ENCODE measurements at regions not wholly inside any gene's neighbourhood (a gene's known extent, or its start where the extent isn't known, plus 50 kb on each side); places are given as distances from the start of the nearest gene placed in this dataset.

DNA sequence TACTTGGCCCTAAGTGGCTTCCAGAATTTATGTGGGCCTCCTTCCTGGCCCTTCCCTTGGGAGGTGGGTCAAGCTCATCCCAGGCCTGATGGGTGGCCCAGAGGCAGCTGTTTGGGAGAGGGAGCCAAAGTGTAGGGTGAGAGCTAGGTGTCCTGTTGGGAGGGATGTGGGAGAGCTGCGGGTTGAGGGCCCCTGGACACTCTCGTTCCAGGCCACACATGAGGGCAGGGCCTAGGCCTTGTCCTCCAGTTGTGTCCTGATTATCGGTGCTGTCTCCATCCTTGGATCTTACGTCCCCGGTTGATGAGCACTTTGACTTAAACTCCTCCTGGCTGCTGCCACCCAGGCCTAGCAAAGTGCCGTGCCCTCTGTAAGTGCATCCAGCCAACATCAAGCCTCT lies 177.5 kb upstream of the VASH1 start:
- H3K79me2 ChIP-seq (ENCODE audit: insufficient read depth, low read length), result no peaks in the 10 kb centered on the region
- no TSS peak for BruUV-seq (replicated peaks)
- no peaks in the 10 kb centered on the region for H3K36me3 ChIP-seq (ENCODE audit: control insufficient read depth in 1 of 2, insufficient read depth in 2 of 2, low read length in 2 of 2)
- CTCF ChIA-PET, result no interaction called here
- no peaks in the 10 kb centered on the region for H3K9me3 ChIP-seq (ENCODE audit: control insufficient read depth in 1 of 2, insufficient read depth in 1 of 2, low read depth in 1 of 2, low read length in 2 of 2)
- no peak overlapping the region for H3K27ac ChIP-seq (ENCODE audit: low read depth, low read length)
- no peaks in the 10 kb centered on the region for H3K9me2 ChIP-seq (ENCODE audit: insufficient read depth)
- no peak overlapping the region for H2AFZ ChIP-seq (ENCODE audit: low read depth, low read length, poor library complexity, severe bottlenecking)
- no peaks in the 10 kb centered on the region for H3K27me3 ChIP-seq (ENCODE audit: insufficient read depth, low read length)
- intact Hi-C loops (cut with micrococcal nuclease), result no loop called here
- TF ChIP-seq TCF7L2 (IDR thresholded peaks at IDR 0.05; ENCODE audit: borderline replicate concordance, extremely low read depth, insufficient read depth, insufficient read length) (no peak), EZH2 (IDR thresholded peaks at IDR 0.05) (no peak), YY1 (IDR thresholded peaks at IDR 0.05; ENCODE audit: extremely low read depth, insufficient replicate concordance, low read depth, low read length) (no peak), SIN3A (IDR thresholded peaks at IDR 0.05; ENCODE audit: low read depth) (no peak), CBX3 (IDR thresholded peaks at IDR 0.05; ENCODE audit: low read depth) (no peak), RAD21 (IDR thresholded peaks at IDR 0.05; ENCODE audit: low read depth) (no peak), EZH2phosphoT487 (IDR thresholded peaks at IDR 0.05; ENCODE audit: borderline replicate concordance) (no peak), POLR2A (IDR thresholded peaks at IDR 0.05; ENCODE audit: borderline replicate concordance, extremely low read depth, insufficient read depth, insufficient read length) (no peak), JUND (IDR thresholded peaks at IDR 0.05) (no peak), ZFX (IDR thresholded peaks at IDR 0.05) (no peak), ELF1 (IDR thresholded peaks at IDR 0.05; ENCODE audit: borderline replicate concordance, low read depth) (no peak), ZNF274 (IDR thresholded peaks at IDR 0.05; ENCODE audit: low read depth, low read length) (no peak)
- TF ChIP-seq, protein P1, sequence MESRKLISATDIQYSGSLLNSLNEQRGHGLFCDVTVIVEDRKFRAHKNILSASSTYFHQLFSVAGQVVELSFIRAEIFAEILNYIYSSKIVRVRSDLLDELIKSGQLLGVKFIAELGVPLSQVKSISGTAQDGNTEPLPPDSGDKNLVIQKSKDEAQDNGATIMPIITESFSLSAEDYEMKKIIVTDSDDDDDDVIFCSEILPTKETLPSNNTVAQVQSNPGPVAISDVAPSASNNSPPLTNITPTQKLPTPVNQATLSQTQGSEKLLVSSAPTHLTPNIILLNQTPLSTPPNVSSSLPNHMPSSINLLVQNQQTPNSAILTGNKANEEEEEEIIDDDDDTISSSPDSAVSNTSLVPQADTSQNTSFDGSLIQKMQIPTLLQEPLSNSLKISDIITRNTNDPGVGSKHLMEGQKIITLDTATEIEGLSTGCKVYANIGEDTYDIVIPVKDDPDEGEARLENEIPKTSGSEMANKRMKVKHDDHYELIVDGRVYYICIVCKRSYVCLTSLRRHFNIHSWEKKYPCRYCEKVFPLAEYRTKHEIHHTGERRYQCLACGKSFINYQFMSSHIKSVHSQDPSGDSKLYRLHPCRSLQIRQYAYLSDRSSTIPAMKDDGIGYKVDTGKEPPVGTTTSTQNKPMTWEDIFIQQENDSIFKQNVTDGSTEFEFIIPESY (IDR thresholded peaks at IDR 0.05; ENCODE audit: extremely low read depth, insufficient replicate concordance, low read length), result no peak
- TF ChIP-seq, protein P2, sequence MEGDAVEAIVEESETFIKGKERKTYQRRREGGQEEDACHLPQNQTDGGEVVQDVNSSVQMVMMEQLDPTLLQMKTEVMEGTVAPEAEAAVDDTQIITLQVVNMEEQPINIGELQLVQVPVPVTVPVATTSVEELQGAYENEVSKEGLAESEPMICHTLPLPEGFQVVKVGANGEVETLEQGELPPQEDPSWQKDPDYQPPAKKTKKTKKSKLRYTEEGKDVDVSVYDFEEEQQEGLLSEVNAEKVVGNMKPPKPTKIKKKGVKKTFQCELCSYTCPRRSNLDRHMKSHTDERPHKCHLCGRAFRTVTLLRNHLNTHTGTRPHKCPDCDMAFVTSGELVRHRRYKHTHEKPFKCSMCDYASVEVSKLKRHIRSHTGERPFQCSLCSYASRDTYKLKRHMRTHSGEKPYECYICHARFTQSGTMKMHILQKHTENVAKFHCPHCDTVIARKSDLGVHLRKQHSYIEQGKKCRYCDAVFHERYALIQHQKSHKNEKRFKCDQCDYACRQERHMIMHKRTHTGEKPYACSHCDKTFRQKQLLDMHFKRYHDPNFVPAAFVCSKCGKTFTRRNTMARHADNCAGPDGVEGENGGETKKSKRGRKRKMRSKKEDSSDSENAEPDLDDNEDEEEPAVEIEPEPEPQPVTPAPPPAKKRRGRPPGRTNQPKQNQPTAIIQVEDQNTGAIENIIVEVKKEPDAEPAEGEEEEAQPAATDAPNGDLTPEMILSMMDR (IDR thresholded peaks at IDR 0.05 in 2 of 3, conservative IDR thresholded peaks at IDR 0.05 in 1 of 3; ENCODE audit: borderline replicate concordance in 1 of 3, insufficient read depth in 1 of 3, low read depth in 2 of 3, low read length in 2 of 3), result no peak
- TF ChIP-seq, protein P3, sequence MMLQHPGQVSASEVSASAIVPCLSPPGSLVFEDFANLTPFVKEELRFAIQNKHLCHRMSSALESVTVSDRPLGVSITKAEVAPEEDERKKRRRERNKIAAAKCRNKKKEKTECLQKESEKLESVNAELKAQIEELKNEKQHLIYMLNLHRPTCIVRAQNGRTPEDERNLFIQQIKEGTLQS (IDR thresholded peaks at IDR 0.05), result no peak
- ATAC-seq (no peak), DNase-seq (ENCODE audit: low read depth, low spot score) (no peak)
- no peaks in the 10 kb centered on the region for H4K20me1 ChIP-seq (ENCODE audit: insufficient read depth)
- no peak overlapping the region for H3K9ac ChIP-seq (ENCODE audit: low read length)
- no peak overlapping the region for H3K4me3 ChIP-seq (replicated peaks in 1 of 2; ENCODE audit: low read depth in 1 of 2, low read length in 2 of 2)
- H3K4me2 ChIP-seq (ENCODE audit: low read length), result no peak overlapping the region
- RAD21 ChIA-PET (ENCODE audit: low non-redundant PET in 1 of 2, low total read pairs in 2 of 2, uncharacterized antibody in 2 of 2, unreplicated experiment in 2 of 2), result no interaction called here
- POLR2A ChIA-PET, result no interaction called here
- no peaks in the 10 kb centered on the region for H3K4me1 ChIP-seq (ENCODE audit: control insufficient read depth in 1 of 2, insufficient read depth in 2 of 2, low read length in 2 of 2)
